ENCODE measurements at regions not wholly inside any gene's neighbourhood (a gene's known extent, or its start where the extent isn't known, plus 50 kb on each side); places are given as distances from the start of the nearest gene placed in this dataset.

GRCh38 chr6:130748041-130748440 lies 79.2 kb upstream of the SMLR1 start:
- H3K27ac ChIP-seq: no peak overlapping the region
- H3K4me1 ChIP-seq: no peaks in the 10 kb centered on the region
- H3K9me3 ChIP-seq: no peaks in the 10 kb centered on the region
- no peak overlapping the region for H3K4me3 ChIP-seq
- TF ChIP-seq POLR2A (IDR thresholded peaks at IDR 0.05): no peak
- TF ChIP-seq CTCF (IDR thresholded peaks at IDR 0.05): no peak
- TF ChIP-seq POLR2AphosphoS5 (IDR thresholded peaks at IDR 0.05; ENCODE audit: insufficient read depth in 1 of 2, low read depth in 1 of 2): no peak
- H3K36me3 ChIP-seq: no peaks in the 10 kb centered on the region
- H3K27me3 ChIP-seq: no peaks in the 10 kb centered on the region
- no peak for DNase-seq (ENCODE audit: extremely low spot score in 2 of 2)
- intact Hi-C loops (cut with DNase I): no loop called here

- H3K27me3 ChIP-seq: no peaks in the 10 kb centered on the region
- intact Hi-C loops (cut with DNase I): no loop called here
- H3K9me3 ChIP-seq: no peaks in the 10 kb centered on the region
- no peaks in the 10 kb centered on the region for H3K36me3 ChIP-seq
- DNase-seq (ENCODE audit: extremely low spot score in 2 of 2): no peak
- no peaks in the 10 kb centered on the region for H3K4me1 ChIP-seq
- H3K4me3 ChIP-seq: no peak overlapping the region
- H3K27ac ChIP-seq: no peak overlapping the region
- TF ChIP-seq POLR2A (IDR thresholded peaks at IDR 0.05): no peak
- TF ChIP-seq CTCF (IDR thresholded peaks at IDR 0.05): no peak
- no peak for TF ChIP-seq POLR2AphosphoS5 (IDR thresholded peaks at IDR 0.05; ENCODE audit: insufficient read depth in 1 of 2, low read depth in 1 of 2)
Measured at GRCh38 chr6:130749402-130749801, 77.8 kb upstream of the SMLR1 start.

DNA sequence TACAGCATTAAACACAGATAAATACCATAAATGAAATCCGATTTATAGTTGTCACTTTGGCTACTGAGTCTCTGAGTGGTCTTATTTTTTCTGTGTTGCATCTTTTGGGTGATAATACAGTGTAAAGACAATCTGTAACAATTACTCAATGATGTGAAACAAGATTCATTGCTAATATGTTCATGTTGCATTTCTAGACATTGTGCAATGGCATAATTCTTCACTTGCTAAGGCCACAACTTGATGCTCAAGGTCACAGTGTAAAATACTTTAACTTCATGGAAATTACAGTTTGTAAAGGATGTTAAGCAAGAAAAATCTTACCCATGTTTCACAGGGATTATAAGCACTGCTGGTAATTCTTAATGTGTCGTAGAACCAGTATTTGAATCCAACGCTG lies 74.9 kb upstream of the SMLR1 start:
- no peaks in the 10 kb centered on the region for H3K27me3 ChIP-seq
- no peak overlapping the region for H3K4me3 ChIP-seq
- intact Hi-C loops (cut with DNase I): no loop called here
- no peaks in the 10 kb centered on the region for H3K4me1 ChIP-seq
- H3K36me3 ChIP-seq: no peaks in the 10 kb centered on the region
- H3K27ac ChIP-seq: no peak overlapping the region
- H3K9me3 ChIP-seq: no peaks in the 10 kb centered on the region
- DNase-seq (ENCODE audit: extremely low spot score in 2 of 2): no peak
- TF ChIP-seq POLR2A (IDR thresholded peaks at IDR 0.05): no peak
- TF ChIP-seq CTCF (IDR thresholded peaks at IDR 0.05): no peak
- no peak for TF ChIP-seq POLR2AphosphoS5 (IDR thresholded peaks at IDR 0.05; ENCODE audit: insufficient read depth in 1 of 2, low read depth in 1 of 2)

DNA sequence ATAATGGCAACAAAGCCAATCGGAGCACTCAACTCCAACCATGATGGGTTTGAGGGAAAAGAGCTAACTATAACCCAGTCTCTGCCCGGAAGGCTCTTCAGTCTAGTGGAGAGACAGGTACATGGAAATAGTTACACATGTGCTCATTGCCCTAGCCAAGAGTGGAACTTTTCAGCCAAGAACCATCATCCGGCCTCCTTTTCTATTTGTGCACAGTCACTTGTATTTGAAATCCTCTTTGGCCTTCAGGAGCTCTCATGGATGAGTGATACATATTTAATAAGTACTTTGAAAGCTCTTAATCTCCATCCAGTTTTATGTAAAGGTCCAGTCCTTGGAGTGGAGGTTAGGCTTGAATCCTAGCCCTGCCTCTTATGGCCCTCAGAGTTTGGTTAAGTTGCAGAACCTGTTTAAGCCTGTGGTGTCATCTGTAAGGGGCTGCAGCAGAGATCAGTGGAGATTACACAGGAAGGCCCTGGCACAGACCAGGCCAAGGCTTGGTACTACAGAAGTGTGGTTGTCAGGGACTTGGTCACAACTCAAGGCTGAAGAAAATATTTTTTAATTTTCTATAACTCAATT lies 72.3 kb upstream of the SMLR1 start:
- TF ChIP-seq CTCF (IDR thresholded peaks at IDR 0.05) (no peak), POLR2AphosphoS5 (IDR thresholded peaks at IDR 0.05; ENCODE audit: insufficient read depth in 1 of 2, low read depth in 1 of 2) (no peak), POLR2A (IDR thresholded peaks at IDR 0.05) (no peak)
- Histone ChIP-seq H3K27me3 (no peaks in the 10 kb centered on the region), H3K9me3 (no peaks in the 10 kb centered on the region), H3K36me3 (no peaks in the 10 kb centered on the region), H3K4me1 (no peaks in the 10 kb centered on the region), H3K27ac (no peak overlapping the region), H3K4me3 (no peak overlapping the region)
- no peak for DNase-seq (ENCODE audit: extremely low spot score in 2 of 2)
- intact Hi-C loops (cut with DNase I): no loop called here

GRCh38 chr6:130755368-130756034 lies 71.7 kb upstream of the SMLR1 start:
- intact Hi-C loops (cut with DNase I): no loop called here
- Histone ChIP-seq H3K27ac (no peak overlapping the region), H3K9me3 (no peaks in the 10 kb centered on the region), H3K27me3 (no peaks in the 10 kb centered on the region), H3K4me3 (no peak overlapping the region), H3K4me1 (no peaks in the 10 kb centered on the region), H3K36me3 (no peaks in the 10 kb centered on the region)
- no peak for TF ChIP-seq POLR2A (IDR thresholded peaks at IDR 0.05)
- no peak for DNase-seq (ENCODE audit: extremely low spot score in 2 of 2)
